Embryonic facial prominence (tissue), 1 donor: ENCODE measurements at regions not wholly inside any gene's neighbourhood (a gene's known extent, or its start where the extent isn't known, plus 50 kb on each side); places are given as distances from the start of the nearest gene placed in this dataset.
"Not testable (repeated sequence)": the region's sequence is repeated elsewhere in the genome, so short reads cannot be mapped to it uniquely, and the experiment has no call there.

Experiments used
- DNase-seq: peaks from one replicate; pipeline ENCODE4 v3.0.0-alpha.2; 2016; ENCODE audit errors: extremely low spot score

DNA sequence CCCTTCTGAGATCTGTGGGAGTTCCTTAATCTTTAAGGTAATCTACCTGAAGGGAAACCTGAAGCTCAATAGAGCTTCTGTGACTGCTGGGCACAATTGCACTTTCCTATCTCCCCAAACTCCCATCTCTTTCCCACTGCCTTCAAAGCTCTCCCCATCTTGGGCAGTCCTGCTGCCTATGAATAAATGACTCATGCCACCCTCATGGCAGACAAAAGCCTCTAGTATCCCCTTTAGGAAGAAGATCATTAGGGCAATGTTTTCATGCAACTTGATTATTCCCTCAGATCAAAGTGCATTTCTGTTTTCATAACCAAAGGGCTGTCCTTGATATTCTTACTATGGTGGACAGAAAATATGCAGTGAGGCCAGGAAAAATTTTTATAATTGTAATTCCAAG lies 704.9 kb upstream of the LRRN3 start:
- DNase-seq = no peak

DNA sequence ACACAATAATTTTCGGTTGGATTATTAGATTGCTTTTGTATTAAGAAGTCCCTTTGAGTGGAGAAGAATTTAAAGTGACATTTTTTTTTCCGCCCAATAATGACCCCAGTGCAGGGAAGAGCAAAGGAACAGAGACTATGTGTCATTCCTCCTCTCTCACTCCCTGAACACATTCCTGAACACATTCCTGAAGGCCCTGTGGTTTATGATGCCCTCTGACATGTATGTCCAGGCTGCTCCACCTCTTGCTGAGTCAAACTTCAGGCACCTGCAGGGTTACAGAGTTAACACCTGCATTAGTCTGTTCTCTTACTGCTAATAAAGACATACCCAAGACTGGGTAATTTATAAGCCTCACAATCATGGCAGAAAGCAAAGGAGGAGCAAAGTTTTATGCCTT lies 704.0 kb upstream of the LRRN3 start:
- no peak for DNase-seq

DNA sequence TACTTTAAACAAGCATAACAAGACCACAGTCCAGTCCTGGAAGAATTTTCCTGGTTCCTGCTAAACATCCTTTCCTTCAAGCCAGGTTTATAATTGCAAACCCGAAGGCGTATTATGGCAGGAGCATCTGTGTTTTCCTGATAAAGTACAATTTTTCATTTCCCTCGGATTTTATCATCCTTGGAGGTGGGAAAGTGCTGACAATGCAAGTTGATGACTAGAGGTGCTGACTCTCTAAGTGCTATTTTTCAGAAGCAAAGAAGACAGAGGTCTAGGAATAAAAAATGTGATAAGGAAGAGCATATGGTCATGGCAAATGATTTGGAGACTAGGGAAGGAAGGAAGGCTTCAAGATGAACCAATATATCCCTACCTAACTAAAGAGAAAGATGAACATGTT lies 703.2 kb upstream of the LRRN3 start:
- no peak for DNase-seq

DNA sequence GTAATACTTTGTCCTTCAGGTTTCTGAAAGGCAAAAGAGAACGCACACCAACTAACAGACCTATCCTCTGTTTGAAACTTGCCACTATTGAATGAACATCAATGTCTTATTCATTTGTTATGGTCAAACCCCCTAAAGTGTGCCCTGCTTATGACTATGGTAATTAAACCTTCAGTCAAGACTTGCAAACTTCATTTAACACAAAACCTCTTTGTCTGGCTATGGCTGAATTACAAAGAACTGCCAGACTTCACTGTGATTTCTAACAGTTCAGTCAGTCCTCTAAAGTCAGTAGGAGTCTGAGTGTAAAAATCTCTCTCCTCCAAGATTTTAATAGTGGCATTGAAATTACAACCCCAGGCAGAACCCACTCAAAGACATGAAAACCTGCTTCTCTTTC lies 702.5 kb upstream of the LRRN3 start:
- DNase-seq = no peak

GRCh38 chr7:110396021-110396420 lies 694.9 kb upstream of the LRRN3 start:
- no peak for DNase-seq

DNA sequence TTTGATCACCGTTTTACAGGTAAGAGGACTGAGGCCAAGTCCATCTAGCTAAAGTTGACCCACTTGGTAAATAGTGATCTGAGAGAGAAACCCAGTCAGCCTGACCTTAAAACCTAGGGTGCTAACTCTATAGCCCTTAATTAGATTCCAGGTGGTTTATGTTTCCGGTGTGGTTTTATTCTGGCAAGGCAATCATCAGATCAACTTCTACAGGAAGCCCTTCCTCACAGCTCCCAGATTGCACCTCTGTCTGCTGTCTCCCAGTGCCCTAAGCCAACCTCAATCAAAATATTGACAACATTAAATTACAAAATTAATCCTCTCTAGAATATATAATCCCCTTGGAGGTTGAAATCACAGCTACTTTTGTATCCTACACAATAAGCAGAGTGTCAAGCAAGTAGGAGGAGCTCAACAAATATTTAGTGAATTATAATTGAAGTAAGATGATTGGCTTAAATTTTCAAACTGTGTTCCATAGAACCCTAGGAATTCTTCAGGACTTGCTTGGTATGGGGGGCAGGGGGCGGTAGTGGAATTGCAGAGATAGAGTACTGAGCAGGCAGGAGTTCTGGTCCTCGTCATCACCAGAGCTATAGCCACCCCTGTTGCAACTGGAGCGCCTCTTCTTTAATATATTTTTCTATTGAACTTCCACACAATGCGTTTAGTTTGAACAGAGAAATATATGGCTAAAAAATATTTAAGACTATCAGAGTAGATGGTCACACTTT lies 692.8 kb upstream of the LRRN3 start:
- DNase-seq = no peak

- no peak for DNase-seq
These were observed 691.5 kb upstream of the LRRN3 start for GRCh38 chr7:110399421-110399820.

DNA sequence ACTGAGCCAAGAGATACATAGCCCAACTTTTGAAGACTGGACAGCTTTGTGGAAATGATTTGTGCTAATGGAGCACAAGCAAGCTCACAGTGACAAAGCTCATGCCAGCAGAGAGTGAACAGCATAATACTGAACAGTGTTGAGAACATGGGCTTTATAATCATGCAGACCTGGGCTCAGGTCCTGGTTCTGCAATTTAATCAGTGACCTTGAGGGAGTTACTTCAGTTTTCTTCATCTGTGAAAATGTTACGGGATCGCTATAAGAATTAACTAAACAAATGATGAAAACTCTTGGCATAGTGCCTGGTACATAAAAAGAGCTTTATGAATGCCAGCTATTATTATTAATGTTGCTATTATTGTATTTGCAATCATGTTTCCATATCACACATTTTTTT lies 690.5 kb upstream of the LRRN3 start:
- DNase-seq = no peak

DNA sequence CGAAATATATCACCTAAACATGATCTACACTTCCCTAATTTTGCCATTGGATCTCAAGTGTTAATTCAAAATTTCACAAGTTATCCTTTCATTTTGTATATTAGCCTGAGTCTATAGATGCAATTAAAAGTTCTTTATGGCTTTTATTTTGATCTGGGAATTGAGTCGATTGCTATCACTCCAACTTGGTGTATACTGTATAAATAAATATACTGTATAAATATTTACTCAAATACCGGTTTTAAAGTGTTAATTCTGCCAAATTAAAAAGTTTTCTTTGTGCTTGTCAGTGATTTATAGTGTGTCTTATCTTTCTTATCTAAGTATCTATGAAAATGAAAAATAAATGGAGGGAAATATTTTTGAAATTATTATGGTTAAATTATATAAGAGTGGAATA lies 683.7 kb upstream of the LRRN3 start:
- no peak for DNase-seq

DNA sequence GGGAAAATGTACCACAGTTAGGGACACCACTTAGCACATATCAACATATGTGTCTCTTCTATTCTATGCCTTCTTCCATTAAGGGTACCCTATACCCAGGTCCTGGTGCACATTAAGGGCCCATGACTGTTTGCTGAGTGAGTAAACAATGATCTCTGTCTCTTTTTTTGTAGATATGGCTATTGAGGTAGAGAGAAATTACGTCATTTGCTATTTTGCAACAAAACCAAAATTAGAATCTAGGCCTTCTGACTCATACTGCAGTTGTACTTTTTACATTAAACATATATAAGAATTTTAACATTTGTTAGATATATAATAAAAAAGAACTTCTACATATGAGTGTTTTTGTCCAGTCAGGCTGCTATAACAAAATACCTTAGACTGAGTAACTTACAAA lies 683.2 kb upstream of the LRRN3 start:
- no peak for DNase-seq

DNA sequence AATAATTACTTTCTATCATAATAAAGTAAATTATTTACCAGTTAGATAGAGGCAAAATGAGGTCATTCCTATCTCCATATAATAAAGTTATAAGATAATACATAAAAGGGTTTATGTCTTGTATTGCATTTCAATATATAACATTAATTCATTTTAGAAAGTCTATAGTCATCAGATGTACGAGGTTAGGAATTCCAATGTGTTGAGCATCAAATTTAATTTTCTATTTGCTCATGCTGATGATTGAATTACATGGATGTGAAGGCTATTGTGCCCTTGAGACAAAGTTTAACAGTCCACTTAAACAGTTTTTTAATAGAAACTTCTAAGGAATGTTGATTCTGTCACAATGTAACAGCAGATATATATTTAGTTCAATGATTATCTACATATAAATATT lies 678.3 kb upstream of the LRRN3 start:
- DNase-seq = no peak

- DNase-seq = no peak
These were observed 677.9 kb upstream of the LRRN3 start for GRCh38 chr7:110413038-110413437.

- no peak for DNase-seq
These were observed 673.3 kb upstream of the LRRN3 start for GRCh38 chr7:110417611-110418010.

GRCh38 chr7:110418659-110419280 lies 672.2 kb upstream of the LRRN3 start:
- no peak for DNase-seq

- no peak for DNase-seq
These were observed 670.1 kb upstream of the LRRN3 start for GRCh38 chr7:110420788-110421187.

- DNase-seq = no peak
These were observed 669.3 kb upstream of the LRRN3 start for GRCh38 chr7:110421490-110422241.

GRCh38 chr7:110432061-110432553 lies 658.8 kb upstream of the LRRN3 start:
- no peak for DNase-seq

GRCh38 chr7:110438926-110439325 lies 652.0 kb upstream of the LRRN3 start:
- not testable (repeated sequence) for DNase-seq

- no peak for DNase-seq
These were observed 648.5 kb upstream of the LRRN3 start for GRCh38 chr7:110442381-110442837.

DNA sequence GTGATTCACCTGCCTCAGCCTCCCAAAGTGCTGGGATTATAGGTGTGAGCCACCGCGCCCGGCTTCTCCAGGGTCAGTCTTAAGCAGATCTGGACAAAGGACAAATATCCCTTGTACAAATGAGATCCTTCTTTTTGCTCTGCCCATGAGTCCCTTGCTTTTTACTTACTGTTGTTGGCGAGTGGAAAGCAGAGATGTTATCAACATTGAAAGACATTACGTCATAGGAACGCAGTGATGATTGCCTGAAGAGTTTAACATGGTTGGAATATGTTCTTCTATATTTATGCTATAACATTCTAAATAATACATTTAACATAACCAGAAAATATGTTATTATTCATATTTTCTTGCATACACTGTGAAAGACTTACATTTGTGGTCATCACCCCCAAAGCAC lies 644.3 kb upstream of the LRRN3 start:
- DNase-seq = no peak

DNA sequence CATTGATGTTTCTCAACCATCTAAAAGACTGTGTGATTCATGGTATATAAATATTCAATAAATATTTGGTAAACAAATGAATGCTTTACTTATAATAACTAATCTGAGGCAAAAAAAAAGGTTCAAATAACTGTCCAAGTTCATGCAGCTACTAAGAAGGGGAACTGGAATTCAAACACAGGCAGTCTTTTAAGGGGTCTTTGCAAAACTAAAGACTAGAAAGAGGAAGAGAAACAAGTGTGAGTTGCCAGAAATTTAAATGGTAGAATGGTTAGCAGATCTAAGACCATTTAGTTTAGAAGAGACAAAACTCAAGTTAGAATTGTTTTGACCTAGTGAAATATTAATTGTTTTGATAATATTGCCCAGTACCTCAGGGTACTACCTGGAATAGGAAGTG lies 642.0 kb upstream of the LRRN3 start:
- DNase-seq = no peak

DNA sequence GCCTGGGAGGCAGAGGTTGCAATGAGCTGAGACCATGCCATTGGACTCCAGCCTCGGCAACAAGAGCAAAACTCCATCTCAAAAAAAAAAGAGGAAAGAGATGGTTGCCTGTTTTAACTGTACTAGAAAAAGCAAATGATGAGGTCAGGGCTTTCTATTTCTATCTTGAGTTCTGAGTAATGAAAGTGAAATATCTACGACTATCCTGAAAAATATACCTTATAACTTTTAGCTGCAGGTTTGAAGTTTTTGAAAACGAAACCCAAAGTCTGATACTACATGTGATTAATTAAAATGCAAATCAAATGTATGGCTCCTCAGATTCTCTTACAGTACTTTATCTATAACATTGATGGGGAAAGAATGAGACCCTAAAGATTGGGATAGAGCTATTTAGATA lies 636.2 kb upstream of the LRRN3 start:
- no peak for DNase-seq

DNA sequence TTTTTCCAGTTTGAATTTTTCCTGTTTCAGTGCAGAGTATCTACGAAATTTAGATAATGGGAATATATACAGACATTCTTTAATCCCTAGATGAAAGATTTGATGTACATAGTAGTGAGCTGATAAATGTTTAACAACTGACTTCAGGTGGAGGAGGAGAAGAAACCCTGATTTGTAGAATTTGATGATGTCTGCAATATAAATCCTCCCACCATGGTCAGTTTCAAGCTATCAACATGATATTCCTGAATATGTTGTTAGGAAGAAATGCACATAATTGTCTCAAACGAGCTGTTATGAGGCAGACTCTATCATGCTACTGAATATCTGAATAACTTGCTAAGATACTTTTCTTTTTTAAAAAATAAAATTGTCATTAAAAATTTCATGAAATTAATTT lies 629.3 kb upstream of the LRRN3 start:
- no peak for DNase-seq
